ENCODE measurements at regions not wholly inside any gene's neighbourhood (a gene's known extent, or its start where the extent isn't known, plus 50 kb on each side); places are given as distances from the start of the nearest gene placed in this dataset.

GRCh38 chr10:20474064-20474463, 423.0 kb downstream of the NEBL start:
- no peak overlapping the region for H3K9ac ChIP-seq (ENCODE audit: insufficient read depth, low read depth, low read length)
- ATAC-seq (no peak), DNase-seq (ENCODE audit: low spot score) (no peak), FAIRE-seq (no peak)
- H3K79me2 ChIP-seq (ENCODE audit: insufficient read depth, low read length), result no peaks in the 10 kb centered on the region
- no peaks in the 10 kb centered on the region for H3K4me1 ChIP-seq (ENCODE audit: insufficient read depth, low read length)
- 2% methylated on average over 2 of the region's 2 CpGs for WGBS (ENCODE audit: low lambda C conversion rate)
- POLR2A ChIA-PET, result no interaction called here
- H2AFZ ChIP-seq (ENCODE audit: low read length), result no peak overlapping the region
- no peaks in the 10 kb centered on the region for H3K36me3 ChIP-seq (replicated peaks in 1 of 2; ENCODE audit: control insufficient read depth in 1 of 2, insufficient read depth in 2 of 2, low read length in 2 of 2)
- BruUV-seq (replicated peaks), result no TSS peak
- no peaks in the 10 kb centered on the region for H3K27me3 ChIP-seq (ENCODE audit: control insufficient read depth in 1 of 2, insufficient read depth in 2 of 2, low read length in 2 of 2)
- intact Hi-C loops (cut with micrococcal nuclease; ENCODE audit: unreplicated experiment), result no loop called here
- in situ Hi-C loops (cut with HindIII; ENCODE audit: extremely low pct_ligation_motif_present, low pct_unique_long_range_greater_than_20kb), result no loop called here
- H3K9me3 ChIP-seq (ENCODE audit: low read length), result peaks cover 22% of the 10 kb centered on the region; the same call in 1 of the 2 replicates
- no peaks in the 10 kb centered on the region for H4K20me1 ChIP-seq (ENCODE audit: insufficient read depth, low read length)
- no peak overlapping the region for H3K4me3 ChIP-seq (replicated peaks in 1 of 3; ENCODE audit: insufficient read depth in 1 of 3, low read depth in 2 of 3, low read length in 3 of 3)
- no peak overlapping the region for H3K27ac ChIP-seq (ENCODE audit: extremely low read length, insufficient read depth, low read length)
- CTCF ChIA-PET (ENCODE audit: low intra/inter-chr PET ratio, low total read pairs), result no interaction called here
- H3K4me2 ChIP-seq (ENCODE audit: low read depth, low read length), result no peak overlapping the region
- TF ChIP-seq ARID2 (CRISPR knock-in tag; IDR thresholded peaks at IDR 0.05; ENCODE audit: borderline replicate concordance) (no peak), NONO (IDR thresholded peaks at IDR 0.05) (no peak), NONO (CRISPR knock-in tag; conservative IDR thresholded peaks at IDR 0.05) (no peak), ZNF609 (CRISPR knock-in tag; IDR thresholded peaks at IDR 0.05; ENCODE audit: borderline replicate concordance) (no peak), HES4 (CRISPR knock-in tag; IDR thresholded peaks at IDR 0.05; ENCODE audit: borderline replicate concordance) (no peak), GTF3A (CRISPR knock-in tag; conservative IDR thresholded peaks at IDR 0.05) (no peak), CSRNP1 (CRISPR knock-in tag; IDR thresholded peaks at IDR 0.05) (no peak), IKZF1 (IDR thresholded peaks at IDR 0.05) (no peak), CREB1 (IDR thresholded peaks at IDR 0.05) (no peak), CREB1 (CRISPR knock-in tag; IDR thresholded peaks at IDR 0.05) (no peak), SMAD9 (CRISPR knock-in tag; IDR thresholded peaks at IDR 0.05) (no peak)
- TF ChIP-seq, protein P1, sequence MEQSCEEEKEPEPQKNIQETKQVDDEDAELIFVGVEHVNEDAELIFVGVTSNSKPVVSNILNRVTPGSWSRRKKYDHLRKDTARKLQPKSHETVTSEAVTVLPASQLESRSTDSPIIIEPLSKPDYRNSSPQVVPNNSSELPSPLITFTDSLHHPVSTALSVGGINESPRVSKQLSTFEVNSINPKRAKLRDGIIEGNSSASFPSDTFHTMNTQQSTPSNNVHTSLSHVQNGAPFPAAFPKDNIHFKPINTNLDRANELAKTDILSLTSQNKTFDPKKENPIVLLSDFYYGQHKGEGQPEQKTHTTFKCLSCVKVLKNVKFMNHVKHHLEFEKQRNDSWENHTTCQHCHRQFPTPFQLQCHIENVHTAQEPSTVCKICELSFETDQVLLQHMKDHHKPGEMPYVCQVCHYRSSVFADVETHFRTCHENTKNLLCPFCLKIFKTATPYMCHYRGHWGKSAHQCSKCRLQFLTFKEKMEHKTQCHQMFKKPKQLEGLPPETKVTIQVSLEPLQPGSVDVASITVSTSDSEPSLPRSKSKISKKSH (CRISPR knock-in tag; IDR thresholded peaks at IDR 0.05; ENCODE audit: borderline replicate concordance), result no peak
- TF ChIP-seq, protein P2, sequence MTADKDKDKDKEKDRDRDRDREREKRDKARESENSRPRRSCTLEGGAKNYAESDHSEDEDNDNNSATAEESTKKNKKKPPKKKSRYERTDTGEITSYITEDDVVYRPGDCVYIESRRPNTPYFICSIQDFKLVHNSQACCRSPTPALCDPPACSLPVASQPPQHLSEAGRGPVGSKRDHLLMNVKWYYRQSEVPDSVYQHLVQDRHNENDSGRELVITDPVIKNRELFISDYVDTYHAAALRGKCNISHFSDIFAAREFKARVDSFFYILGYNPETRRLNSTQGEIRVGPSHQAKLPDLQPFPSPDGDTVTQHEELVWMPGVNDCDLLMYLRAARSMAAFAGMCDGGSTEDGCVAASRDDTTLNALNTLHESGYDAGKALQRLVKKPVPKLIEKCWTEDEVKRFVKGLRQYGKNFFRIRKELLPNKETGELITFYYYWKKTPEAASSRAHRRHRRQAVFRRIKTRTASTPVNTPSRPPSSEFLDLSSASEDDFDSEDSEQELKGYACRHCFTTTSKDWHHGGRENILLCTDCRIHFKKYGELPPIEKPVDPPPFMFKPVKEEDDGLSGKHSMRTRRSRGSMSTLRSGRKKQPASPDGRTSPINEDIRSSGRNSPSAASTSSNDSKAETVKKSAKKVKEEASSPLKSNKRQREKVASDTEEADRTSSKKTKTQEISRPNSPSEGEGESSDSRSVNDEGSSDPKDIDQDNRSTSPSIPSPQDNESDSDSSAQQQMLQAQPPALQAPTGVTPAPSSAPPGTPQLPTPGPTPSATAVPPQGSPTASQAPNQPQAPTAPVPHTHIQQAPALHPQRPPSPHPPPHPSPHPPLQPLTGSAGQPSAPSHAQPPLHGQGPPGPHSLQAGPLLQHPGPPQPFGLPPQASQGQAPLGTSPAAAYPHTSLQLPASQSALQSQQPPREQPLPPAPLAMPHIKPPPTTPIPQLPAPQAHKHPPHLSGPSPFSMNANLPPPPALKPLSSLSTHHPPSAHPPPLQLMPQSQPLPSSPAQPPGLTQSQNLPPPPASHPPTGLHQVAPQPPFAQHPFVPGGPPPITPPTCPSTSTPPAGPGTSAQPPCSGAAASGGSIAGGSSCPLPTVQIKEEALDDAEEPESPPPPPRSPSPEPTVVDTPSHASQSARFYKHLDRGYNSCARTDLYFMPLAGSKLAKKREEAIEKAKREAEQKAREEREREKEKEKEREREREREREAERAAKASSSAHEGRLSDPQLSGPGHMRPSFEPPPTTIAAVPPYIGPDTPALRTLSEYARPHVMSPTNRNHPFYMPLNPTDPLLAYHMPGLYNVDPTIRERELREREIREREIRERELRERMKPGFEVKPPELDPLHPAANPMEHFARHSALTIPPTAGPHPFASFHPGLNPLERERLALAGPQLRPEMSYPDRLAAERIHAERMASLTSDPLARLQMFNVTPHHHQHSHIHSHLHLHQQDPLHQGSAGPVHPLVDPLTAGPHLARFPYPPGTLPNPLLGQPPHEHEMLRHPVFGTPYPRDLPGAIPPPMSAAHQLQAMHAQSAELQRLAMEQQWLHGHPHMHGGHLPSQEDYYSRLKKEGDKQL (CRISPR knock-in tag; IDR thresholded peaks at IDR 0.05; ENCODE audit: low read depth), result no peak

Measured in HepG2 (cell line).